Neuronal stem cell (in vitro differentiated cells): ENCODE measurements at regions not wholly inside any gene's neighbourhood (a gene's known extent, or its start where the extent isn't known, plus 50 kb on each side); places are given as distances from the start of the nearest gene placed in this dataset.

ENCODE experiments used
- DNase-seq: peaks from one replicate; pipeline ENCODE4 v3.0.0-alpha.2; 2013; ENCODE audit warnings: low spot score
- H2AFZ ChIP-seq: one replicate; pipeline ENCODE4 v1.6.1; 2013; ENCODE audit warnings: mild to moderate bottlenecking, low read length, inconsistent platforms
- H2AK5ac ChIP-seq: 2 replicates; pipeline ENCODE4 v1.6.1; 2013; ENCODE audit warnings: low read depth, mild to moderate bottlenecking, inconsistent platforms, low read length, moderate library complexity, mixed read lengths
- H2BK120ac ChIP-seq: 2 replicates; pipeline ENCODE4 v1.6.1; 2013; ENCODE audit warnings: low read depth, mild to moderate bottlenecking, inconsistent platforms, low read length, moderate library complexity, mixed read lengths
- H2BK12ac ChIP-seq: one replicate; pipeline ENCODE4 v1.6.1; 2013; ENCODE audit warnings: low read length, inconsistent platforms
- H2BK15ac ChIP-seq: 2 replicates; pipeline ENCODE4 v1.6.1; 2013; ENCODE audit warnings: mild to moderate bottlenecking, low read length, inconsistent platforms, mixed read lengths
- H2BK5ac ChIP-seq: one replicate; pipeline ENCODE4 v1.6.1; 2013; ENCODE audit warnings: inconsistent platforms, mild to moderate bottlenecking, low read length, moderate library complexity
- H3K14ac ChIP-seq: one replicate; pipeline ENCODE4 v1.6.1; 2013; ENCODE audit warnings: low read length, inconsistent platforms
- H3K18ac ChIP-seq: 2 replicates; pipeline ENCODE4 v1.6.1; 2013; ENCODE audit warnings: low read length, inconsistent platforms
- H3K23ac ChIP-seq: 2 replicates; pipeline ENCODE4 v1.6.1; 2013; ENCODE audit warnings: low read depth, mild to moderate bottlenecking, mixed read lengths, low read length, inconsistent platforms; ENCODE audit not compliant: poor library complexity
- H3K27ac ChIP-seq: replicated peaks from 3 replicates; pipeline ENCODE4 v1.5.1; 2013; ENCODE audit warnings: low read length, inconsistent platforms
- H3K27me3 ChIP-seq, 3 experiments: 2 replicates each; pipeline ENCODE4 v1.6.1; 2013; ENCODE audit warnings: low read length in 3 of 3, mild to moderate bottlenecking in 2 of 3, inconsistent platforms in 1 of 3, low read depth in 1 of 3, mixed read lengths in 1 of 3, moderate library complexity in 1 of 3; ENCODE audit not compliant: control insufficient read depth in 3 of 3, insufficient read depth in 3 of 3
- H3K36me3 ChIP-seq, 2 donors: replicated peaks in 1 of 2; 2 replicates each; pipeline ENCODE4 v1.6.1; 2013; ENCODE audit warnings: low read length in 2 of 2; ENCODE audit not compliant: control insufficient read depth in 2 of 2, insufficient read depth in 2 of 2
- H3K4ac ChIP-seq: 2 replicates; pipeline ENCODE4 v1.6.1; 2013; ENCODE audit warnings: inconsistent platforms, mild to moderate bottlenecking, low read length, moderate library complexity
- H3K4me1 ChIP-seq, 2 donors: 1 replicate in 1 of 2; 2 replicates in 1 of 2; pipeline ENCODE4 v1.6.1; 2013; ENCODE audit warnings: low read length in 2 of 2, low read depth in 1 of 2; ENCODE audit not compliant: control insufficient read depth in 2 of 2, insufficient read depth in 1 of 2
- H3K4me2 ChIP-seq: one replicate; pipeline ENCODE4 v1.6.1; 2013; ENCODE audit warnings: mild to moderate bottlenecking, low read length, inconsistent platforms; ENCODE audit not compliant: insufficient read depth, poor library complexity, severe bottlenecking
- H3K4me3 ChIP-seq, 2 donors: 2 replicates each; pipeline ENCODE4 v1.5.1; 2013; ENCODE audit warnings: low read length in 2 of 2, mild to moderate bottlenecking in 2 of 2, inconsistent platforms in 1 of 2, moderate library complexity in 1 of 2
- H3K79me1 ChIP-seq: one replicate; pipeline ENCODE4 v1.6.1; 2013; ENCODE audit warnings: low read depth, mild to moderate bottlenecking, inconsistent platforms, low read length, moderate library complexity
- H3K9ac ChIP-seq: one replicate; pipeline ENCODE4 v1.6.1; 2013; ENCODE audit warnings: mild to moderate bottlenecking, low read depth, low read length, inconsistent platforms; ENCODE audit not compliant: poor library complexity
- H3K9me3 ChIP-seq, 2 donors: replicated peaks in 1 of 2; 2 replicates each; pipeline versions ENCODE3 to v1.6.1; 2013; ENCODE audit warnings: low read length in 2 of 2, mild to moderate bottlenecking in 2 of 2, inconsistent platforms in 1 of 2, low read depth in 1 of 2, mixed read lengths in 1 of 2, moderate library complexity in 1 of 2; ENCODE audit not compliant: control insufficient read depth in 2 of 2, insufficient read depth in 1 of 2
- H4K8ac ChIP-seq: one replicate; pipeline ENCODE4 v1.6.1; 2013; ENCODE audit warnings: low read depth, mild to moderate bottlenecking, inconsistent platforms, low read length, moderate library complexity
- H4K91ac ChIP-seq: one replicate; pipeline ENCODE4 v1.6.1; 2013; ENCODE audit warnings: low read length, low read depth, mild to moderate bottlenecking, inconsistent platforms; ENCODE audit not compliant: poor library complexity
- WGBS, 2 donors: extraction: QIAGEN DNeasy Blood & Tissue Kit; methylation state at CpG; one replicate each; pipeline ENCODE4 v1.1.7; 2013; ENCODE audit warnings: missing lambda C conversion rate in 2 of 2, mixed read lengths in 1 of 2; ENCODE audit not compliant: insufficient read length in 2 of 2, insufficient replicate concordance in 1 of 2; ENCODE audit errors: extremely low coverage in 2 of 2; 5-methylcytosine and 5-hydroxymethylcytosine counted together

DNA sequence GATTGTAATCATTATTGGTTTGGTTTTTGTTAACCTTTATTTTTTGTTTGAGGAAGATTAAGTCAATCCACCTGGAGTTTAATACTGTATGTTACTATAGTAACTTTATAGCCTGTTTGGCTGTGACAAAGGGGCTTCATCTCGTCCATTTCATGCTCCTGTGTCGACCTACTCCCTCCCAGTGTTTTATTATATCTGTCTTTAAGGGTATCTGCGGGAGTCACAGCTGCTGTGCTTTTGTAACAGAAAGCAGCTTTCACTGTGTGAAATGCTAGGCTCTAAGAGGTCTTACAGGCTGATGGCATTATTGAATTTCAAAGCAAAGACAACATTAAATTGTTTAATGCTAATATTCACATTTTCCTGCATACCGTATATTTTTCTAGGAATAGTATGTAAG is 698.0 kb upstream of the POU3F2 start:
- Histone ChIP-seq H2BK12ac (no peak overlapping the region), H2BK120ac (no peak overlapping the region), H3K4me1 (peaks cover 0 to 28% of the 10 kb centered on the region in 2 donors), H2AK5ac (no peak overlapping the region), H3K27me3 (no peaks in the 10 kb centered on the region), H3K9me3 (peaks cover 0 to 11% of the 10 kb centered on the region in 2 donors), H3K4me2 (no peak overlapping the region), H3K23ac (no peak overlapping the region), H3K9ac (no peak overlapping the region), H3K4ac (no peak overlapping the region), H4K8ac (no peak overlapping the region), H3K36me3 (no peaks in the 10 kb centered on the region), H3K14ac (no peak overlapping the region), H4K91ac (no peak overlapping the region), H2BK15ac (no peak overlapping the region), H3K27ac (no peak overlapping the region), H2BK5ac (no peak overlapping the region), H3K79me1 (no peaks in the 10 kb centered on the region), H2AFZ (no peak overlapping the region), H3K4me3 (no peak overlapping the region), H3K18ac (no peak overlapping the region)
- DNase-seq: no peak
- no CpG with 5 or more reads among the region's 4 CpGs for WGBS, 2 donors

DNA sequence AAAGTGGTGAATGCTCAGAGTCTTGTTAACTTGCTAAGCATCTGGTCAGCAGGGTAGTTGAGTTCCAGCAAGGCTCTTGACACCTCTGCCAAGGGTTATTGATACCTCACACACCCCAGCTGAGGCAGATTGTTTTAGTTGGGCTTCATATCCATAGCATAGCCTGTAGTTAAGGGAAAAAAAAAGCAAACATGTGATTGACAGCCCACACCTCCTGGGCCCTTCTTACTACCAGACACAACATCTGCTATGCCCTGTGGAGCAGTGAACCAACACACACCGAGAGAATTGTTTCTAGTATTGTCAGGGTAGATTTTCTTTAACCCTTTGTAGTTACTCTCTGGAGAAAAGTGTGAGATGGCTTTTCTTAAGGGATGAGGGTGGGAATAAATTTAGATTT is 697.0 kb upstream of the POU3F2 start:
- Histone ChIP-seq H3K23ac (no peak overlapping the region), H4K91ac (no peak overlapping the region), H2BK5ac (no peak overlapping the region), H3K18ac (no peak overlapping the region), H2BK15ac (no peak overlapping the region), H3K4ac (no peak overlapping the region), H3K27me3 (no peaks in the 10 kb centered on the region), H3K4me3 (no peak overlapping the region), H2BK120ac (no peak overlapping the region), H3K27ac (no peak overlapping the region), H3K14ac (no peak overlapping the region), H3K79me1 (no peaks in the 10 kb centered on the region), H2AFZ (no peak overlapping the region), H3K4me2 (no peak overlapping the region), H3K9ac (no peak overlapping the region), H3K4me1 (peaks cover 0 to 27% of the 10 kb centered on the region in 2 donors), H3K36me3 (no peaks in the 10 kb centered on the region), H2BK12ac (no peak overlapping the region), H2AK5ac (no peak overlapping the region), H4K8ac (no peak overlapping the region), H3K9me3 (peaks cover 3 to 21% of the 10 kb centered on the region in 2 donors)
- WGBS, 2 donors: no CpG with 5 or more reads among the region's 1 CpG
- no peak for DNase-seq

DNA sequence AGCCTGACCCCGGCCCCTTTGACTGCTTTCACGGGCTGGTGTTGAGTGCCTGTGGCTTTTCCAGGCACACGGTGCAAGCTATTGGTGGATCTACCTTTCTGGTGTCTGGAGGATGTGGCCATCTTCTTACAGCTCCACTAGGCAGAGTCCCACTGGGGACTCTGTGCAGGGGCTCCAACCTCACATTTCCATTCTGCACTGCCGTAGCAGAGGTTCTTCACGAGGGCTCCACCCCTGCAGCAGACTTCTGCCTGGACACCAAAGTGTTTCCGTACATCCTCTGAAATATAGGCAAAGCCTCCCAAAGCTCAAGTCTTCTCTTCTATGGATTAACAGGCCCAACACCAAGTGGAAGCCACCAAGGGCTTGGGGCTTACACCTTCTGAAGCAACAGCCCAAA is 691.5 kb upstream of the POU3F2 start:
- Histone ChIP-seq H2AFZ (no peak overlapping the region), H4K8ac (no peak overlapping the region), H3K18ac (no peak overlapping the region), H3K27ac (no peak overlapping the region), H3K4me2 (no peak overlapping the region), H3K4ac (no peak overlapping the region), H3K4me3 (no peak overlapping the region), H2BK15ac (no peak overlapping the region), H3K36me3 (no peaks in the 10 kb centered on the region), H4K91ac (no peak overlapping the region), H3K27me3 (no peaks in the 10 kb centered on the region), H3K23ac (no peak overlapping the region), H2AK5ac (no peak overlapping the region), H2BK5ac (no peak overlapping the region), H3K9me3 (peaks cover 14 to 32% of the 10 kb centered on the region in 2 donors), H3K4me1 (peaks cover 0 to 2% of the 10 kb centered on the region in 2 donors), H2BK12ac (no peak overlapping the region), H3K79me1 (no peaks in the 10 kb centered on the region), H3K9ac (no peak overlapping the region), H2BK120ac (no peak overlapping the region), H3K14ac (no peak overlapping the region)
- no CpG with 5 or more reads among the region's 6 CpGs for WGBS, 2 donors
- no peak for DNase-seq

DNA sequence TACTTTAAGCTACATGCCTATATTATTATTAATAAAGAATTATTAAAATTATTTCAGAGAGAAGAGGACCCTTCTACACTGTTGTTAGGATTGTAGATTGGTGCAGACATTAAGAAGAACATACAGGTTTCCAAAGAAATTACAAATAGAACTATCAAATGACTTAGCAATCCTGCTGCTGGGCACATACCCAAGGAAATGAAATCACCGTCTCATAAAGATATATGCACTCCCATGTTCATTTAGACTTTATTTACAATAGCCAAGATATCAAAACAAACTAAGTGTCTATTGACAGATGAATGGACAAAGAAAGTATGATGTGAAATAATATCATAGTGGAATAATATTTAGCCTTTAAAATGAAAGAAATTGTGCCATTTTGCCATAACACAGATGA is 687.7 kb upstream of the POU3F2 start:
- Histone ChIP-seq H3K4me2 (no peak overlapping the region), H3K79me1 (no peaks in the 10 kb centered on the region), H3K4me1 (no peaks in the 10 kb centered on the region), H2BK12ac (no peak overlapping the region), H3K18ac (no peak overlapping the region), H4K8ac (no peak overlapping the region), H2BK5ac (no peak overlapping the region), H3K4ac (no peak overlapping the region), H3K4me3 (no peak overlapping the region), H3K27me3 (no peaks in the 10 kb centered on the region), H3K14ac (no peak overlapping the region), H3K9me3 (peaks cover 14 to 23% of the 10 kb centered on the region in 2 donors), H3K27ac (no peak overlapping the region), H3K9ac (no peak overlapping the region), H2AK5ac (no peak overlapping the region), H3K36me3 (no peaks in the 10 kb centered on the region), H2BK120ac (no peak overlapping the region), H3K23ac (no peak overlapping the region), H2AFZ (no peak overlapping the region), H4K91ac (no peak overlapping the region), H2BK15ac (no peak overlapping the region)
- no peak for DNase-seq
- WGBS, 2 donors: no CpG with 5 or more reads among the region's 1 CpG
